Bronchial epithelial cell (primary cell): ENCODE measurements at regions not wholly inside any gene's neighbourhood (a gene's known extent, or its start where the extent isn't known, plus 50 kb on each side); places are given as distances from the start of the nearest gene placed in this dataset.
A peak's percentile ranks its signal among the peaks of the same experiment; 100 is the strongest.

Experiments used
- DNase-seq: peaks from one replicate; pipeline ENCODE4 v3.0.0-alpha.2; 2010; ENCODE audit warnings: low read depth
- FAIRE-seq: peaks from 2 replicates; lab custom pipeline; 2011; peaks lifted over from hg19 to GRCh38; lab: Jason Lieb, UNC
- H3K27me3 ChIP-seq: 2 replicates; pipeline ENCODE4 v1.5.1; 2011; ENCODE audit warnings: low read length; ENCODE audit not compliant: control insufficient read depth, insufficient read depth
- H3K36me3 ChIP-seq: 2 replicates; pipeline ENCODE4 v1.5.1; 2011; ENCODE audit warnings: low read length; ENCODE audit not compliant: control insufficient read depth, insufficient read depth
- H3K4me3 ChIP-seq: 2 replicates; pipeline ENCODE4 v1.5.1; 2011; ENCODE audit warnings: mild to moderate bottlenecking, low read depth, low read length, control low read depth
- CTCF ChIP-seq: IDR thresholded peaks from 2 replicates; pipeline ENCODE4 v1.5.1; 2011; ENCODE audit warnings: mild to moderate bottlenecking, moderate library complexity, low read length, control low read depth, inconsistent platforms; ENCODE audit not compliant: insufficient read depth, severe bottlenecking

- Histone ChIP-seq H3K27me3 (no peaks in the 10 kb centered on the region), H3K4me3 (no peak overlapping the region), H3K36me3 (no peaks in the 10 kb centered on the region)
- DNase-seq (no peak), FAIRE-seq (peak; percentile 40)
- no peak for TF ChIP-seq CTCF
Measured at GRCh38 chr10:24113901-24114300, 95.0 kb upstream of the KIAA1217 start.

- Histone ChIP-seq H3K27me3 (no peaks in the 10 kb centered on the region), H3K4me3 (no peak overlapping the region), H3K36me3 (no peaks in the 10 kb centered on the region)
- TF ChIP-seq CTCF: no peak
- no peak for DNase-seq
- FAIRE-seq: no peak
Measured at GRCh38 chr10:24114556-24114955, 94.4 kb upstream of the KIAA1217 start.

- no peaks in the 10 kb centered on the region for H3K27me3 ChIP-seq
- no peak for DNase-seq
- no peak overlapping the region for H3K4me3 ChIP-seq
- H3K36me3 ChIP-seq: no peaks in the 10 kb centered on the region
- no peak for TF ChIP-seq CTCF
- no peak for FAIRE-seq
Measured at GRCh38 chr10:24115403-24115802, 93.5 kb upstream of the KIAA1217 start.

GRCh38 chr10:24118246-24118645 is 90.7 kb upstream of the KIAA1217 start:
- no peak for TF ChIP-seq CTCF
- no peak for DNase-seq
- Histone ChIP-seq H3K27me3 (no peaks in the 10 kb centered on the region), H3K36me3 (no peaks in the 10 kb centered on the region), H3K4me3 (no peak overlapping the region)
- no peak for FAIRE-seq

GRCh38 chr10:24119896-24120295 is 89.0 kb upstream of the KIAA1217 start:
- TF ChIP-seq CTCF: no peak
- FAIRE-seq (no peak), DNase-seq (no peak)
- Histone ChIP-seq H3K4me3 (no peak overlapping the region), H3K36me3 (no peaks in the 10 kb centered on the region), H3K27me3 (no peaks in the 10 kb centered on the region)

- FAIRE-seq: no peak
- no peak overlapping the region for H3K4me3 ChIP-seq
- no peak for TF ChIP-seq CTCF
- H3K27me3 ChIP-seq: no peaks in the 10 kb centered on the region
- DNase-seq: no peak
- no peaks in the 10 kb centered on the region for H3K36me3 ChIP-seq
Measured at GRCh38 chr10:24120646-24121045, 88.3 kb upstream of the KIAA1217 start.
